Testis (tissue), 2 donors: ENCODE measurements at regions not wholly inside any gene's neighbourhood (a gene's known extent, or its start where the extent isn't known, plus 50 kb on each side); places are given as distances from the start of the nearest gene placed in this dataset.

Source experiments
- CTCF ChIP-seq, 3 experiments: fragments of 450-650 bp in 2 of 3; fragments of 200-600 bp in 1 of 3; sonication (generic) in 1 of 3; IDR thresholded peaks; one replicate each; pipeline ENCODE4 v1.5.1; 2016 to 2019; ENCODE audit warnings: antibody characterized with exemption in 3 of 3, mild to moderate bottlenecking in 2 of 3, moderate library complexity in 1 of 3
- POLR2A ChIP-seq: fragments of 450-650 bp; IDR thresholded peaks from one replicate; pipeline ENCODE4 v1.6.1; 2017; ENCODE audit warnings: antibody characterized with exemption, mild to moderate bottlenecking, moderate library complexity

GRCh38 chr5:163653526-163653925 is 148.1 kb downstream of the MAT2B start:
- TF ChIP-seq CTCF (IDR thresholded peaks at IDR 0.05), result no peak
- no peak for TF ChIP-seq POLR2A
